ENCODE measurements at regions not wholly inside any gene's neighbourhood (a gene's known extent, or its start where the extent isn't known, plus 50 kb on each side); places are given as distances from the start of the nearest gene placed in this dataset.

GRCh38 chr12:22874151-22874550 is 249.2 kb downstream of the ETNK1 start:
- no peak for TF ChIP-seq EZH2phosphoT487 (conservative IDR thresholded peaks at IDR 0.05; ENCODE audit: low read length)
- no peak for TF ChIP-seq CTCF (IDR thresholded peaks at IDR 0.05; ENCODE audit: insufficient read depth, low read length, poor library complexity, severe bottlenecking)
